GM04504 (cell line): ENCODE measurements at regions not wholly inside any gene's neighbourhood (a gene's known extent, or its start where the extent isn't known, plus 50 kb on each side); places are given as distances from the start of the nearest gene placed in this dataset.
"Not testable (repeated sequence)": the region's sequence is repeated elsewhere in the genome, so short reads cannot be mapped to it uniquely, and the experiment has no call there.

Experiments used
- DNase-seq: peaks from one replicate; pipeline ENCODE4 v3.0.0-alpha.2; 2012; ENCODE audit warnings: low read depth

DNA sequence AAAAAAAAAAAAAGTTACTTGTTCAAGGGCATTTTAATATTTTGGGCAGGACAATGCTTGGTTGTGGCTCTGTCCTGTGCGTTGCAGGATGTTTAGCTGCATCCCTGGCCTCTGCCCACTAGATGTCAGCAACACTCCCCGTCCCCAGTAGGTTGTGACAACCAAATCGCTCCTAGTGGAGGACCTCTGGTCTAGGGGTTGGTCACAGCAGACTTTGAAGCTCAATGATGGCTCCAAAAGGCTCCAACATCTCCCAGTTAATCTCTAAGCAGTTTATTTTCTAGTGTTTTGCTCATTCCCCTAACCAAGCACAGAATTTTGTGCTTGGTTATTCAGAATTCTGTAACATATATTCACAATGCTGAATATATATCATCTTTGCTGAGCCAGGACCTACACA, 67.0 kb downstream of the CHRNA1 start:
- DNase-seq = peak; percentile 26

DNA sequence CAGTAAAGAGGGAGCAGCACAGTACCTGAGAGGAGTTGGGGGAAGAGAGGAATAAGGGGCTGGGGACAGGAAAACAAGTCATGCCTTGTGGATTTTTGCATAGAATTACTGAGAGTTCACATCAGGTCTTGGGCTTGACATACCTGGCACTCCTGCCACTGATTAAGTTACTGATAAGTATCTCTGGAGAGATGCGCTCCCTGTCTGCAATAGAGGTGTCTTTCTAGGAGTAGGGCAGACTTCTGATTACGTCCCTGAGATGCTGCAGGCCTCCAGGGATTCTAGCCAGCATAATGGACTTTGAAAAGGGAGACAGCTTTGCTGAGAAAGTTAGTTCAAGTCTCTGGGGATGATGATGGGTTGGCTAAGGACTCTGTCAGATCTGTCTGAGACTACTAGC, 69.4 kb downstream of the CHRNA1 start:
- no peak for DNase-seq

DNA sequence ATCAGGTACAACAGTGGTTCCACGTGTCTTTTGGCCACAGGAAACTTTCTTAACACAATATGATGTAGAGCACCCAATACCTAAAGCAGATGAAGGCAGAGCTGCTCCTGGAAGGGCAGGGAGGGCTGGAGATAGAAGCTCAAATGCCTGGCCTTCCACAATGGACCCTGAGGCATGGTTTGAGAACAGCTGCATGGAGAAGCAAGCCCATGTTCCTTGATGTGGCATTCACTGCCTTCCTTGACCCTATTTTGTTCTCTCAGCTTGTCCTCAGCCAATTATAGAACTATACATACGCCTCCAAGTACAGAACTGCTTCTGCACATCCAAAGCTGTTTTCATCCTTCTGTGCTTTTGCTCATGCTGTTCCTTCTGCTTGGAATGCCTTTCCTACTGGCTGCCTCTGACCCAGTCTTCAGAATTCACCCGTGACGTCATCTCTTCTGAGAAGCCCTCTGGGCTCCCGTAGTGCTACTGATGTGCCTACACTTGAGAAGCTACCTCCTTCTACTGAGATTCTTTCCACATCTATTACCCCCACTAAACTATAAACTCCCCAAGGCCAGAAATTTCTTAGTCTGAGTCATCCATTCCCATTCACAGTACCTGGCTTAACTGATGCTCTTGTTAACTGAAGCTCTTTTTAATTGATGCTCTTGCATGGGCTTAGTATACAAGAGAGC, 69.9 kb downstream of the CHRNA1 start:
- no peak for DNase-seq

DNA sequence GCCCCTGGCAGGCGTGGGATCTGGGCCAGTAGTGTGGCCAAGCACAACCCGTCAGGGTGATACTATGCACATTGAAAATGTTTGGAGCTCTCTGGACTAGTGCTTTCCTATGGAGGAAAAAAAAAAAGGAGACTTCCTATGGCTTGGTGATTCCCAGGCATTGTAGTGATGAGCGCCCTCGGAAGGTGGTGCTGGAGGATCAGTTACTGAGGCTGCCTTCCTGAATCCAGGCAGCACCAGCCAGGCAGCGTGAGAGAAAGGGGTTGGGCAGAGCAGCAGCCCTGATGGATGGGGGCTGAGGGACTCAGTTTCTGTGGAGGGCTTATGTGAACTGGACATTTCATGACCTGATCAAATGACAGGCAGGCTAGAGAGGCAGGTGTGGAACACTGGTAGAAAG, 70.9 kb downstream of the CHRNA1 start:
- DNase-seq = no peak

DNA sequence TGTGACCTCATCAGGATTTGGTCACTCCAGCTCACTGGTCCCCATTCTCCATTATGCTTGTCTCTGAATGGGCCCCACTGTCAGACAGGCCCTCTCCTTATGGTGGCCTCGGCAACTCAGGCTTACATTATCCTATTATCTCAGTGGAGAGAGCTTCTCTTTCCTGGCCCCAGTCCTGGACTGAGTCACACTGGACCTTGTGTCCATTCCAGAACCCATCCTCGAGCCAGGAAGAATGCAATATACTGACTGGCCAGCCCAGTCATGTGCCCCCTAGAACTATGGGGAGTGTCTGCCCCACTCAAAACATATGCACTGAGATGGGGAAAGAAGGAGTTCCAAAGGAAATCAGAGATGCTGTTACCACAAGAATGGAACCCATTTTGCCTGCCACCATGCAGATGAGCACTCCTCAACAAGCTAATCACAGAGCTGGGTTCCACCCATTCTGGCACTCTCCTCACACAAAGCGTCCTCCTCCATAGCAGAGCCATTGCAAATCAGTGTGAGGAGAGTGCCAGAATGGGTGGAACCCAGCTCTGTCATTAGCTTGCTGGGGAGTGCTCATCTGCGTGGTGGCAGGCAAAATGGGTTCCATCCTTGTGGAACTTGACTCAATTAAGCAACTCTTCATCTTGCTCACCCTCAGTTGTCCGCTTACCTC, 71.9 kb downstream of the CHRNA1 start:
- DNase-seq = peak; percentile 55

DNA sequence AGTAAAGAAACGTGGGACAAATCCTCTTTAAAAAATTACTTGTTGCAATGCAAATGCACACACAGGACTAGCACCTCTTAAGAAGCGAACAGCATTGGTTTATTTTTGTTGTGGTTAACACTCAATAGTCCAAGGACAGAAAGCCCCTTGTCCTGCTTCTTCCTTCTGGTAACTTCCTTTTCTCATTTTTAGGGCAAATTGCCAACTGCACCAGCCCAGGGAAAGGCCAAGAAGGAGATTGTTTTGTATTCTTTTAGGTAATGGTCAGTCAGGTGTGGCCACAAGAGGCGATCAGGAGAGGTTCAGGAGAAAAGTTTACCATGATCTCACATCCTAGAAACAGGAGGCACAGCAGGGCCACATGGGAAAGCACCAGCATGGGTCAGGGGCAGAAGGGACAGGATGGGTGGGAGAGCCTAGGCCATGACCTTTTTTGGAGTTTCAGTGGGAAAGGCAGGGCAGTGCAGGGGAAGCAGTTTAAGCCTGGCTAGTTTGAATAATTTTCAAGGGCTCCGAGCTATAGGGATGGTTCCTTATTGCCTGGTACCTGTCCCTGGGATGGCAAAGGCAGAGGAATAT, 73.0 kb downstream of the CHRNA1 start:
- no peak for DNase-seq

DNA sequence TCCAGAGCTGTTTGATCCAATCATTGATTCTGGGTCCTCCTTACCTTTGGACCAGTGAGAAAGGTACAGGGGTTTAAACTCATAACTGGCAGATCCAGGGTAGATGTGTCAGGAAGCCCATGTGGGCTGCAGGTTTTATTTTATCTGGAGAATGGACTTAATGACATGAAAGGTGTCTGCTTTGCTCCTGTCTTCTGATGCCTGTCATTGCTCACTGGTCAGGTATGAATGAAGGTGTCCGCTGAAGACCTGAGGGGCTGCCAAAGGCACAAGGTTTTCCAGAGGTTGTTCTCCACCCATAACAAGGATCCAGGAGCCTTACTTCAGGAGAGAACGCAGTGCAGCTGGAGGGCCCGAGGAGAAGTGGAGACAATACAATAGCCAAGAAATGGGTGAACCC, 74.2 kb downstream of the CHRNA1 start:
- DNase-seq = no peak

DNA sequence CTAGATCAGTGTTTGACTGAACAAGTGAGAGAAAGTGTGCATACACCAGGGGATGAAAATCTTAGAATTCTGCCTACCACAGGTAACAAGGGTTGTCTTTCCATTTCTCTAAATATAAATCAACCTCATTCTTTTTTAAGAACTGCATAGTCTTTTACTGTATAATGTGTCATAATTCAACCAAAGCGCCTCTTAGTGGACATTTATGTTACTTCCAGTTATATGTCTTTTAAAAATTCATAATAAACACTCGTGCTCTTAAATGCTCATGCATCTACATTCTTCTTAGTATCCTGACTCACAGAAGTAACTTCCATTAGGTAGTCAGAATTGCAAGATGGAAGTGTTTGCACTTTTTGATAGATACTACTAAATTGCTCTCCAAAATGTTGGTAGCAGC, 76.2 kb downstream of the CHRNA1 start:
- DNase-seq = no peak

DNA sequence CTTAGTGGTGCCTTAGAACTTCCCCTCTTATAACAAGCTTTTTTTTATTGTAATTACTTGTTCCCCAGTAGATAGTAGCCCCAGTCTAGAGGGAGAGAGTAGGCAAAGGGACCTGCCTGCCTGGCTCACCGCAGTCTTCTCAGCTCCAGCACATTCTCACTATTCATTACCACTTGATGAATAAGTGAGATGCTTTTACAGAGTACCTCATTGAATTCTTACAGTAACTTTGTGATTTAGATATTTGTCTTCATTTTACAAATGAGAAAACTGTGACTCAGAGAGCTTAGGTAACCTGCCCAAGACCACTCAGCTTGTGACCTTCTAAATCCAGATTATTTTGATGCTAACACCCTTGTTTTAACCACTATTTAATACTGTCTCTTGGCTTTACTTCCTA, 77.8 kb downstream of the CHRNA1 start:
- DNase-seq = no peak

DNA sequence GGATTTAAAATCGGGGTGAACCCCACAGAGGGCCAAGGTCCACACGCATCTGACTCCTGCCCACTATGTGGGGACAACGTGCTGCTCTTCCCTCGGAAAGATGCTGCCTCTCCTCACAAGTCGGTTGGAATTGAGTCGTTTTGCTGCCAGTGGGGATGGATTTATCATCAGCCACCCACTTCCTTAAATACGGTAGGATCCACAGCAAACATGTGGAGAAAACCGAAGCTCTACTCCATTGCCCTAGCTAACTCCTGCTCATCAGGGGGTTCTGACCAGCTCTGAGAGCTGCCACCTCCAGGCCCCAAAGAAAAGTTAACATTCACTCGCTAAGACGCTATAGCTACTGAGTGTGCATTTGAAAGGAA, 80.9 kb downstream of the CHRNA1 start:
- DNase-seq = peak; percentile 35

DNA sequence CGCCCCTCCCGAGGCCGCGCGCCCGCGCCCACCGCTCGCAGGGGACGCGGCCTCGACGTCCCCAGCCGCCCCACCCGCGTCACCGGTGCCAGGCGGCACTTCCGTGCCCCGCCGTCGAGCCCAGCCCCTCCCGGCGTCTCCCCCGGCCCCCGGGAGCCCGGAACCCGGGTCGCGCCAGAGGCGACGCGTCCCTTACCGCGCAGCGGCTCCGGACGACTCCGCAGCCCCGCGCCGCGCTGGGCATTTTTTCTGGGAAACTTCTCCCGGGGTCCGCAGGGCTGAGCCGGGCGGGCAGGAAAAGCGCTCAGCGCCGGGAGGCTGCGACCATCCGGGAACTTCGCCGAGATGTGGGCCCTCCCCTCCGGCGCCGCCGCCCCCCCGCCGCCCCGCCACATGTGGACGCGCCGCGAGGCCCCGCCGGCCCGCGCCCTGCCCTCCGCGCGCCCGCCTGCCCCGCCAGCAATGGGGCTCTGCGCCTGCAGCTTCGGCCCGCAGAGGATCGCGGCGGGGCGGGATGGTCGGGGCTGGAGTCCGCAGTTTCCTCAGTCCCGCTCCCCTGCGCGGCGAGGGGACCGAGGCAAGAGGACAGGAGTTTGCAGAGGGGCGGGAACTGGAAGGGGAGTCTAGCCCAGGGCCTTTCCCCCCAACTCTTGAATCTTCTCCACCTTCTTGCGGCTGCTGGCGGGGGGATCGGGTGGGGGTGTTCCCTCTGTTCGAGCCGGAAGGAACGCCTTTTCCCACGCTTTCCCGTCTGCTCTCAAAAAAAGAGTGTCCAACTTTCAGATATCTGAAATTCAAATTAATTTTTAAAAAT, 81.5 kb downstream of the CHRNA1 start:
- DNase-seq = peak; percentile 39

DNA sequence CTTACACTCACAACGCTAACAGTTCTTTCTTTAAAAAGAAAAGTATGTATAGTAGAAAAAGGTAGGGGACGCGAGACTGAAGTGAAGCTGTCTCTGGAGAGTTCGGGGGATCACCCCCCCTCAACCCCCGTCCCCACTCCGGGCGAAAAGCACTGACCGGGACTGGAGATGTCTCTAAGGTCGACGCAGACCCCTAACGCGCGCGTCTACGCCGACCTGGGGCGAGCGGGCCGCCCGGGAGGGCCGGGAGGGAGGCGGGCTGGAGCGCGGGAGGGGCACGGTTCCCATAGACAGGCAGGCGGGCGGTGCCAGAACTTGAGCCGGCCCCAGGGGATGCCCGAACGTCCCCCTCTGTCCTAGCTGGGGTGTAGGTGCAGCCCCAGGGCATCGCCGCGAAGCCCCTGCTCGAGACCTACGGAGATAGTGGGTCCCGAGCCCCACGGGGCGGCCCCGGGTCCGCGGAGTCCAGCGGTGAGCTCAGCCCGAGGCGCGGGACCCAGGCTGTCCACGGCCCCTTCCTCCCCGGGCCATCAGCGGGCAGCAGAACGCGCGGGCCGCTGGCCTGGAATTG, 82.2 kb downstream of the CHRNA1 start:
- no peak for DNase-seq

DNA sequence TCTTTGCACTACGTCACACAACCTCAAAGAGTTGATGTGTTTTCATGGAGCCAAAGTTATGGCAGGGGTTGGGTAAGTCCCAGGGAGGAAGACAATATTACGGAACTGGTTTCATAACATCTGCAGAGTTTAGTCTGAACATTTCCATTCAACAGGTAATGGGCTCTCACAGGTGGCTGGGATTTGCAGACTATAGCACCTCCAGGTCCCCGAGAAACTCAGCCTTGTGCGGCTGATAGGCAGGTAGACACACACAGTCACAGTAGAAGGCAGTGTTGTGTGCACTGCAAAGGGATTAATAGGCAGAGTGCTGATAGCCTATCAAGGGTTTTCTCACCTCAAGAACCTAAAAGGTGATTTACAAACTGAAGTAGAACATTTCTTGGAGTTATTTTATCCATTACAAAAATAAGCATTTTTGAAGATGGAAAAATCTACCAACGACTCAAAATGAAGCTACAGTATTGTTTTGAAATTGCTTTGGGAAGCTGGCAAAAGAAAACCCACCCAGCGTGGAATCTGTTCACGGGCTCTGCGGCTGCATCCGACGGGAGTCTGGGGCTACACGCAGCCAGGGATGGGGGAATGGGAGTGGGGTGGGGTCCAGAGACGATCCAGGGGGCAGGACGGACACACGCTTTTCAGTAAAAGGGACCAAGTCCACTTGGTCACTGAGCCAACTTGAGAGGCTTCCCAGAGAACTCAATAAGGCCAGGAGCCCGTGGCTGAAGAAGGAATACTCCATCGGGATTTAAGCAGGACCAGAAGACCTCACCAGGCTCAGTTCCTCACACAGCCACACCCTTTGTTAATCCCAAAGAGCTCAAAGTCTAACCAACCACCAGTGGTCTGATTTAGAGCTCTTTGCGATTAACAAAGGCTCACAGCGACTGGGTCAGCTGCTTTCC, 82.9 kb downstream of the CHRNA1 start:
- peak; percentile 16 for DNase-seq

DNA sequence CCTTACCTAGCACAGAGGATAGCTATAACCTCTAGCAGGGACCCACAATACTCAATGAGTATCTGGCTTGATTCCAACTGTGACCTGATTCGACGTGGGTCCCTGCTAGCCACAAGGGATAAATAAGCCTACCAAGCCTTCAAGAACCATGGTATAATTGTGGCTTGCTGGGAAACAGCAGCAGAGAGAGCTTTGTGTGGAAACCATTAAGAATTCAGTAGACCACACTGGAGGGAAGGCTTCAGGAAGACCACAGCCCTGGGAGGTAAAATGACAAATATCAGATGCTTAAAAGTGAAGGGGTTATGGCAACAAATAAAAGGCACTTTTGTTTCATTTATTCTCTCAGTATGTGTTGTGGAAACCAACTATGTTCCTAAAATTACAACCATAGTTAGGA, 82.6 kb upstream of the WIPF1 start:
- DNase-seq = no peak

DNA sequence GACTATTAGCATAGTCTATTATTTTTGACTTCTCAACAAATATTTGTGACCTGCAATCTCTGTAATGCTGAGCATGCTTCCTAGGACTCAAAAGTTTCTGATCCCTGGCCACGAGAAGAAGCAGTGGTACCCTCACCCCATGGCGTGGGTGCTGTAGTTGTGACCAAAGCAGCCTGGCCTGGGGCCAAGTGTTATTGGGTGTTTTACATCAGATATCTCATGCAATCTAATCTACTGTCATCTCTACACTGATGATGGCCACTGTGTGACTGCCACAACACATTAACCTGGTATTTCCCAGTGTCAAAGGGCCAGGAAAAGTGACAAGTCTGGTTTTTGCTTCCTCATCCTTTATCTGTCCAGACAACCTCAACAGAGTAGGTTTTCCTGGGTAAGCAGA, 80.8 kb upstream of the WIPF1 start:
- no peak for DNase-seq

DNA sequence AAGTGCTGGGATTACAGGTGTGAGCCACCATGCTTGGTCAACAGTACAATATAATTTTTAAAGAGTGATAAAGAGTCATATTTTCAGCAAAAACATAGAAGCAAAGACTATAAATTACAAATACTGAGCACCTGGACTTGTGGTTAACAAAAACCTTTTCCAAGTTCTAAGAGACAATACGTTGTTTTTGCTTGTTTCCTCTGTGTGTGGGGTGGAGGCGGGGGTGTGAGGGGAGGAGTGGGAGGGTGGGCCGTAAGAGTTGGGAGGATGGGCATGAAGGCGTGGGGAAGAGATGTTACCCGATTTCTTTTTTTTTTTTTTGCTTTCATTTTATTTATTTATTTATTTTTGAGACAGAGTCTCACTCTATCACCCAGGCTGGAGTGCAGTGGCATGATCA, 78.0 kb upstream of the WIPF1 start:
- DNase-seq = no peak

DNA sequence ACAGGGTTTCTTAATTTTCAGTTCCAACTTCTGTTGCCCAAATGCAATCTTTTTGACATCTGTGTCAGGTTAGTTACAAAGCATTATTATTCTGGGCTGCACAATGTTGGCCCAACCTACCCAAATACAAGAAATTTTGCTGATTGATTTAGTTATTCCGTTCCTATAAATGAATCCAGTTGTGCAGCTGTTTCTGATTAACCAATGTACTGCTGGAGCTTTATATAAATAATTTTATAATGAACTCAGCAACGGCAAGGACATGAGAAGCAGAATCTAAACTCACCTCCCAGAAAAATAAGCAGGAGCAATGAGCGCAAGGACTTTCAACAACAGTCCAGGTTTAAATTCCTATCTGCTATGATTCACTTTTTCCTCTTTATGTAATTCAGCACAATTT, 76.3 kb upstream of the WIPF1 start:
- DNase-seq = peak; percentile 48

DNA sequence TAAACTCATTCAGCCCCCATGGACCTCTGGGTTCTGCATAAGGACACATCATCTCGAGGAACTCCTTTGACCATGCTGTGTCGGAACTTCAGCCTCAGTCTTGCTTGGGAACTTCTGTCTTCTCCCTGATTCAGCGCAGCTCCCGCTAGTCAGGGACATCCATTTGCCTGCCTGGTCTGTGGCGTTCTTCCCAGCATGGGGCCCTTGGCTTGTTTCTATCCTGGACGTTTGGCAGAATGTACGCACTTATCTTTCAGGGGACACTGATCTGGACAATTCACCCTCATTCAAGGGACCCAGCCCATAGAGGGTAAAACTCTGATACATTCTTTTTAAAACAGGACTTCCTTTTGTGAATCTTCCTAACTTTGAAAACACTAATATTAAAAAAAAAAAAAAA, 75.8 kb upstream of the WIPF1 start:
- no peak for DNase-seq

DNA sequence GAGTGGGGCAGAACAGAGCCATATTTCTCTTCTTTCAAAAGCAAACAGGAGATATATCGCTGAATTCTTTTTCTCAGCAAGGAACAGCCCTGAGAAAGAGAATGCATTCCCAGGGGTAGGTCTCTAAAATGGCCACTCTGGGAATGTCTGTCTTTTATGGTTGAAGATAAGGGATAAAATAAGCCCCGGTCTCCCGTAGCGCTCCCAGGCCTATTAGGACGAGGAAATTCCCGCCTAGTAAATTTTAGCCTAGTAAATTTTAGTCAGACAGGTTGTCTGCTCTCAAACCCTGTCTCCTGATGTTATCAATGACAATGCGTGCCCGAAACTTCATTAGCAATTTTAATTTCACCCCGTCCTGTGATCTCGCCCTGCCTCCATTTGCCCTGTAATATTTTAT, 73.9 kb upstream of the WIPF1 start:
- DNase-seq = not testable (repeated sequence)

DNA sequence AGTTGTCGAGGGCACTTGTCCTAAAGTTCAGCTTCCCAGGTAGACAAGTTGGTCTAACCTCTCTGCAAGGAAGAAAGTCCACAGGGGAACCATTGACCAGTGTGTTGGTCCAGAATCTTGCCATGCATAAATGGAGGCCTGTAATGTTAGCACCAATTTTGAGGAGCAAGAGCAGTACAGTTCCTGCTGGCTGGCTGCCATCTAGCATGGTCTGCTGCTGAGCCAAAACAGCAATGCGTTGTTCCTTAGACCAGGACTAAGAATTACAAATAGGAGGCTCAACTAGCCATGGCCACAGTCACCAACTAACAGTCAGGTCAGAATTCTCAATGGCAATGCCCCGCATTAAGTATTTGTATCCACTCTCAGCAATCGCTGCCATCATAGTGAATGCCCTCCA, 72.8 kb upstream of the WIPF1 start:
- no peak for DNase-seq

DNA sequence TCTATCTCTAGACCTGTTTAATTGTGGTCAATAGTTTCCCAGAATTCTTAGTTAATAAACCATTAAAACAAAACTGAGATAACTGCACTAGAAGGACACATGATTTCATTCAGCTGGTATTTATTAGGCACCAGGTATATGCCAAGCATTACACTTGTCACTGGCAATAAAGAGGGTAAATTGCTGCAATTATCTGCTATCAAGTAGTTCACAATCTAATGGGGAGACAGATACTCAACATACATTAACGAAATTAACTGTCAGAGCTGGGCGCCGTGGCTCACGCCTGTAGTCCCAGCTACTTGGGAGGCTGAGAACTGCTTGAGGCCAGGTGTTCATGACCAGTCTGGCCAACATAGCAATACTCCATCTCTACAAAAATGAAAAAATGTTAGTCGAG, 71.7 kb upstream of the WIPF1 start:
- no peak for DNase-seq

DNA sequence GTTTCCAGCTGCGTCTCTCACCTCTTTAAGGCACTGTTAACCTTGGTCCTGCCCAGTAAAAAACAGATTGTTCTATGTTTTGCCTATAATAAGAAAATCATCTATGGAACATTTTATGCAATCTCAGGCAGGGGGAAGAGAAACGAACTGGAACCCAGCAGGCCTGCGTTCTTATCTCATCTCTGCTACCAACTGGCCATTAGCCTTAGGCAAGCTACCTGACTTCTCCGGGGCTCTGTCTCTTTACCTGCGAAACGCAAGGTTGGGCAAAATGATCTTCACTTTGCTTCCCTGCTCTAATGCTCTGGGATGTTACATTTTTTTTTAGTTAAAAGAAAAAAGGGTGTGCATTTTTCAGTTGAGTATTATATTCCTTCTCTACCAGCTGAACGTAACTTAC, 70.5 kb upstream of the WIPF1 start:
- no peak for DNase-seq
